ENCODE measurements at regions not wholly inside any gene's neighbourhood (a gene's known extent, or its start where the extent isn't known, plus 50 kb on each side); places are given as distances from the start of the nearest gene placed in this dataset.

DNA sequence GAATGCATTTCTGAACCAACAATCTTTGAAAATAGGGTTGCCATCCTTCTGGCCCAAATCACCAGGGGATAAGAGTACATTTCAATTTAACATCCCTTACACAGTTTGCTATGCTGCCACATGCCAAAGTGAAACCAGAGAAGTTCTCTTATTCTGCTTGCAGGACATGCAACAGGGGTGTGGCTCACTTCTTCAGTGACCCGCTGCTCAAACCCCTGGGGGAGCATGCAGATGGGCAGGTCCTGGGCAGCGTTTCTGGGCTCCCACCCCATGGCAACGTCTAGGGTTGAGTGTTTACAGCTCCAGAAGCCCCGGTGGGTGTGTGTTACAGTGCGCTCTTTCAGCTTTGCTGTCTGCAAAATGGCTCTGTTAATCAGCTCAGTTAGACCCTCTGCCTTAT is 1306.3 kb upstream of the TMEM132C start:
- H3K4me3 ChIP-seq: no peak overlapping the region
- no peaks in the 10 kb centered on the region for H3K27me3 ChIP-seq
- H3K27ac ChIP-seq (replicated peaks in 1 of 4): no peak overlapping the region
- no peaks in the 10 kb centered on the region for H3K36me3 ChIP-seq
- TF ChIP-seq, protein P1, sequence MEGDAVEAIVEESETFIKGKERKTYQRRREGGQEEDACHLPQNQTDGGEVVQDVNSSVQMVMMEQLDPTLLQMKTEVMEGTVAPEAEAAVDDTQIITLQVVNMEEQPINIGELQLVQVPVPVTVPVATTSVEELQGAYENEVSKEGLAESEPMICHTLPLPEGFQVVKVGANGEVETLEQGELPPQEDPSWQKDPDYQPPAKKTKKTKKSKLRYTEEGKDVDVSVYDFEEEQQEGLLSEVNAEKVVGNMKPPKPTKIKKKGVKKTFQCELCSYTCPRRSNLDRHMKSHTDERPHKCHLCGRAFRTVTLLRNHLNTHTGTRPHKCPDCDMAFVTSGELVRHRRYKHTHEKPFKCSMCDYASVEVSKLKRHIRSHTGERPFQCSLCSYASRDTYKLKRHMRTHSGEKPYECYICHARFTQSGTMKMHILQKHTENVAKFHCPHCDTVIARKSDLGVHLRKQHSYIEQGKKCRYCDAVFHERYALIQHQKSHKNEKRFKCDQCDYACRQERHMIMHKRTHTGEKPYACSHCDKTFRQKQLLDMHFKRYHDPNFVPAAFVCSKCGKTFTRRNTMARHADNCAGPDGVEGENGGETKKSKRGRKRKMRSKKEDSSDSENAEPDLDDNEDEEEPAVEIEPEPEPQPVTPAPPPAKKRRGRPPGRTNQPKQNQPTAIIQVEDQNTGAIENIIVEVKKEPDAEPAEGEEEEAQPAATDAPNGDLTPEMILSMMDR (IDR thresholded peaks at IDR 0.05): no peak
- no peak for TF ChIP-seq POLR2AphosphoS5 (IDR thresholded peaks at IDR 0.05)
- TF ChIP-seq EP300 (IDR thresholded peaks at IDR 0.05): no peak
- no peak for TF ChIP-seq POLR2A (IDR thresholded peaks at IDR 0.05; ENCODE audit: low read depth)
- 100% methylated on average over 1 of the region's 5 CpGs for WGBS
- peak; percentile 86 for DNase-seq (ENCODE audit: extremely low spot score)
- no peaks in the 10 kb centered on the region for H3K4me1 ChIP-seq
- peaks cover 0 to 3% (median 0%) of the 10 kb centered on the region in 4 donors for H3K9me3 ChIP-seq
- intact Hi-C loops (cut with DNase I): no loop called here

DNA sequence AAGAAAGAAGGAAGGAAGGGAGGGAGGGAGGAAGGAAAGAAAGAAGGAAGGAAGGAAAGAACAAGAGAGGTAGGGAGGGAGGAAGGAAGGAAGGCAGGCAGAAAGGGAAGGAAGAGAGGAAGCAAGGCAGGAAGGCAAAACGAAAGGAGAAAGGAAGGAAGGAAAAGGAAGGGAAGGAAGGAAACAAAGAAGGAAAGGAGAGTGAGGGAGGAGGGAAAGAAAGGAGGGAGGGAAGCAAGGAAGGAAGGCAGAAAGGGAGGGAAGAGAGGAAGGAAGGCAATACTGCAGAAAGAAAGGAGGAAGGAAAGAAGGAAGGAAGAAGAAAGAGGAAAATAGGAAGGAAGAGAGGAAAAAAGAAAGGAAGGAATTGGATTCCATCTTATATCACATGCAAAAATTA is 1303.1 kb upstream of the TMEM132C start:
- WGBS: 65% methylated on average over 1 of the region's 1 CpG
- no peak for TF ChIP-seq POLR2AphosphoS5 (IDR thresholded peaks at IDR 0.05)
- peak; percentile 7 for DNase-seq (ENCODE audit: extremely low spot score)
- H3K4me3 ChIP-seq: no peak overlapping the region
- no peaks in the 10 kb centered on the region for H3K36me3 ChIP-seq
- no peak overlapping the region for H3K27ac ChIP-seq (replicated peaks in 1 of 4)
- intact Hi-C loops (cut with DNase I): no loop called here
- no peaks in the 10 kb centered on the region for H3K27me3 ChIP-seq
- no peaks in the 10 kb centered on the region for H3K4me1 ChIP-seq
- H3K9me3 ChIP-seq: peaks cover 0 to 3% (median 0%) of the 10 kb centered on the region in 4 donors

DNA sequence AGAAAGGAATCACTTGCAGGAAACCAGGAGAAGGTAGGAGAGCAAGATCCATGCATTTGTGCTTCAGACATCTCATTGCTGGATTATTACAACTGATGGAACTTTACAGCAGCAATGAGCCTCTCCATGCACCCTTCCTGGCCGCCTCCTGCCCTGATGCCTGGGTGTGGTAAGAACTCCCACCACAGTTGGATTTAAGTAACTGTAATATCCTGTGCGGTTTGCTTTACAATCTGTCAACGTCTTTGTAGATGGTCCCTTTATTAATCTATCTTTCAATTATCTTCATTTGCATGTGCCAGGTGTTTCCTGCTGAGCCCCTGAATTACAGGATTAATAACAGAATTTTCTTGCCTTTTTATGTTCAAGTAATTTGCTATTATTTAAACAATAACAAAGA is 1300.5 kb upstream of the TMEM132C start:
- 77% methylated on average over 3 of the region's 3 CpGs for WGBS
- TF ChIP-seq POLR2AphosphoS5 (IDR thresholded peaks at IDR 0.05) (no peak), EP300 (IDR thresholded peaks at IDR 0.05) (no peak), POLR2A (IDR thresholded peaks at IDR 0.05; ENCODE audit: low read depth) (no peak)
- TF ChIP-seq, protein P1 (IDR thresholded peaks at IDR 0.05): no peak
- Histone ChIP-seq H3K36me3 (no peaks in the 10 kb centered on the region), H3K4me3 (no peak overlapping the region), H3K27me3 (no peaks in the 10 kb centered on the region), H3K4me1 (no peaks in the 10 kb centered on the region), H3K27ac (replicated peaks in 1 of 4) (no peak overlapping the region), H3K9me3 (peaks cover 0 to 3% (median 0%) of the 10 kb centered on the region in 4 donors)
- peak; percentile 50 for DNase-seq (ENCODE audit: extremely low spot score)
- intact Hi-C loops (cut with DNase I): no loop called here

DNA sequence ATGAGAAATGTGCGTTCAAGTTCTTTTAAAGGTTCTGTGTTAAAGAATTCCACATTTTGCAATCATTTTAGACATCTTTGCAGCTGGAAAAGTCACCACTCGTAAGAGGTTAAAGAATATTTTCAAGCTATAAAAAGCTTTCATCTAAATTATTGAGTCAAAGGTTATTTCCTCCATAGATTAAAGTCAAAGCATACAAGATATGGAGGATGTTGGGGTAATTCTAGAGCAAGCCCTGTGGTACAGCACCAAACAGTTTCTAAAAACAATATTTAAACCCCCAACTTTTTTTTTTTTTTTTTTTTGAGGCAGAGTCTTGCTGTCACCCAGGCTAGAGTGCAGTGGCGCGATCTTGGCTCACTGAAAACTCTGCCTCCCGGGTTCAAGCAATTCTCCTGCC is 1299.8 kb upstream of the TMEM132C start:
- Histone ChIP-seq H3K9me3 (peaks cover 0 to 3% (median 0%) of the 10 kb centered on the region in 4 donors), H3K27ac (replicated peaks in 1 of 4) (no peak overlapping the region), H3K27me3 (no peaks in the 10 kb centered on the region), H3K4me1 (no peaks in the 10 kb centered on the region), H3K36me3 (no peaks in the 10 kb centered on the region), H3K4me3 (no peak overlapping the region)
- DNase-seq (ENCODE audit: extremely low spot score): peak; percentile 14
- TF ChIP-seq, protein P1 (IDR thresholded peaks at IDR 0.05): no peak
- TF ChIP-seq POLR2A (IDR thresholded peaks at IDR 0.05; ENCODE audit: low read depth) (no peak), EP300 (IDR thresholded peaks at IDR 0.05) (no peak), POLR2AphosphoS5 (IDR thresholded peaks at IDR 0.05) (no peak)
- WGBS: 88% methylated on average over 5 of the region's 5 CpGs
- intact Hi-C loops (cut with DNase I): no loop called here

DNA sequence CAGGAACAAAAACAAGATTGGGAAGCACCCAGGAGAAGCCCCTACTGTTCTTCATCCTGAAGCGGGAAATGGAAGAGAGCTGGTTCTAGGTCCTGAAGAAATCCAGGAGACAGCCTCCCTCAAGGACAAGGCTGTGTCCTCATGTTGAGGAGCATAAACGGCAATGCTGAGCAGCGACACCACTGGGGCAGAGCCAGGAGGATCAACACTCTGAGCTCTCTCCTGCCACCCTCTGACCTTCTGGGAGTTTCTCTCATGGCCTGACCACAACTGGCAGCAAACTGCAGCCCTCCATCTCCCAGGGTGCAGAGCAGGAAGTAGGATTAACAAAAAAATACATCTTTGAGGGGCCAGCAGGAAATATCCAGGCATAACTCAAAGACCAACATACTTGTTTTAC is 1292.2 kb upstream of the TMEM132C start:
- DNase-seq (ENCODE audit: extremely low spot score): no peak
- 67% methylated on average over 3 of the region's 3 CpGs for WGBS
- intact Hi-C loops (cut with DNase I): no loop called here
- TF ChIP-seq POLR2AphosphoS5 (IDR thresholded peaks at IDR 0.05): no peak
- TF ChIP-seq, protein P1 (IDR thresholded peaks at IDR 0.05): no peak
- TF ChIP-seq POLR2A (IDR thresholded peaks at IDR 0.05; ENCODE audit: low read depth): no peak
- TF ChIP-seq EP300 (IDR thresholded peaks at IDR 0.05): no peak
- H3K36me3 ChIP-seq: no peaks in the 10 kb centered on the region
- H3K27me3 ChIP-seq: peaks cover 0 to 2% (median 0%) of the 10 kb centered on the region in 4 donors
- H3K9me3 ChIP-seq: no peaks in the 10 kb centered on the region
- no peak overlapping the region for H3K27ac ChIP-seq (replicated peaks in 1 of 4)
- H3K4me1 ChIP-seq: no peaks in the 10 kb centered on the region
- H3K4me3 ChIP-seq: no peak overlapping the region
